ENCODE measurements at regions not wholly inside any gene's neighbourhood (a gene's known extent, or its start where the extent isn't known, plus 50 kb on each side); places are given as distances from the start of the nearest gene placed in this dataset.

DNA sequence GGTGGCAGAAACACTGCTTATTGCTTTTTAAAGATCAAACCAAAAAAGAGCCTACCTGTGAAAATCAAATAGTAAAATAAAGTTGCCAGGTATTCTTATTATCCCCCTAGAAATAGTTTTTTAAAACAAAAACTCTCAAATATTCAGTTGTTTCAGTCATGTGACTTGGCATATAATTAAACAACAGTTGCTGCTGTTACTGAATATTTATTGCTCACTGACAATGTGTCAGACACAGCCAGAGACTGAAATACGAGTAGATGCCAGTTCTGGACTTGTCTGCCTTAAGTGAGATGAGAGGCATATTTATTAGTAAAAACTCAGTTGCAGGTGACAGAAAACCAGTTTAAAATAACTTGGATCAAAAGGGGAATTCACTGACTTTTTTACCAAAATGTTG, 106.0 kb upstream of the RAB12 start:
- TF ChIP-seq EZH2phosphoT487 (IDR thresholded peaks at IDR 0.05) (no peak), EZH2 (IDR thresholded peaks at IDR 0.05) (no peak)
- TF ChIP-seq, protein P1, sequence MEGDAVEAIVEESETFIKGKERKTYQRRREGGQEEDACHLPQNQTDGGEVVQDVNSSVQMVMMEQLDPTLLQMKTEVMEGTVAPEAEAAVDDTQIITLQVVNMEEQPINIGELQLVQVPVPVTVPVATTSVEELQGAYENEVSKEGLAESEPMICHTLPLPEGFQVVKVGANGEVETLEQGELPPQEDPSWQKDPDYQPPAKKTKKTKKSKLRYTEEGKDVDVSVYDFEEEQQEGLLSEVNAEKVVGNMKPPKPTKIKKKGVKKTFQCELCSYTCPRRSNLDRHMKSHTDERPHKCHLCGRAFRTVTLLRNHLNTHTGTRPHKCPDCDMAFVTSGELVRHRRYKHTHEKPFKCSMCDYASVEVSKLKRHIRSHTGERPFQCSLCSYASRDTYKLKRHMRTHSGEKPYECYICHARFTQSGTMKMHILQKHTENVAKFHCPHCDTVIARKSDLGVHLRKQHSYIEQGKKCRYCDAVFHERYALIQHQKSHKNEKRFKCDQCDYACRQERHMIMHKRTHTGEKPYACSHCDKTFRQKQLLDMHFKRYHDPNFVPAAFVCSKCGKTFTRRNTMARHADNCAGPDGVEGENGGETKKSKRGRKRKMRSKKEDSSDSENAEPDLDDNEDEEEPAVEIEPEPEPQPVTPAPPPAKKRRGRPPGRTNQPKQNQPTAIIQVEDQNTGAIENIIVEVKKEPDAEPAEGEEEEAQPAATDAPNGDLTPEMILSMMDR (IDR thresholded peaks at IDR 0.05): no peak

Data from neural progenitor cell (in vitro differentiated cells).